GM13976 (cell line): ENCODE measurements at regions not wholly inside any gene's neighbourhood (a gene's known extent, or its start where the extent isn't known, plus 50 kb on each side); places are given as distances from the start of the nearest gene placed in this dataset.

Experiments
- DNase-seq: peaks from one replicate; pipeline ENCODE4 v3.0.0; 2012; ENCODE audit warnings: low spot score
- CTCF ChIP-seq: IDR thresholded peaks from 2 replicates; pipeline ENCODE4 v1.5.1; 2012; ENCODE audit warnings: borderline replicate concordance, mild to moderate bottlenecking; ENCODE audit not compliant: insufficient read depth; ENCODE audit errors: extremely low read depth, missing control alignments, control extremely low read depth
- in situ Hi-C: fragments of 300-500 bp; cut with MboI; formaldehyde crosslinking; loops from one replicate; pipeline ENCODE4 v1.12.0; 2022; ENCODE audit warnings: low sequenced_read_pairs, mixed read lengths, inconsistent platforms; ENCODE audit not compliant: unreplicated experiment

GRCh38 chr2:240369801-240370585, 65.5 kb upstream of the GPC1 start:
- in situ Hi-C loops: no loop called here
- DNase-seq: no peak
- no peak for TF ChIP-seq CTCF

GRCh38 chr2:240371129-240372000, 64.1 kb upstream of the GPC1 start:
- TF ChIP-seq CTCF: no peak
- in situ Hi-C loops: no loop called here
- no peak for DNase-seq

- DNase-seq: no peak
- in situ Hi-C loops: no loop called here
- TF ChIP-seq CTCF: no peak
Measured at GRCh38 chr2:240372101-240372500, 63.4 kb upstream of the GPC1 start.

- DNase-seq: no peak
- in situ Hi-C loops: no loop called here
- TF ChIP-seq CTCF: no peak
Measured at GRCh38 chr2:240373289-240373885, 62.1 kb upstream of the GPC1 start.

GRCh38 chr2:240374085-240374907, 61.2 kb upstream of the GPC1 start:
- DNase-seq: no peak
- no peak for TF ChIP-seq CTCF
- in situ Hi-C loops: no loop called here
